ENCODE measurements at regions not wholly inside any gene's neighbourhood (a gene's known extent, or its start where the extent isn't known, plus 50 kb on each side); places are given as distances from the start of the nearest gene placed in this dataset.

DNA sequence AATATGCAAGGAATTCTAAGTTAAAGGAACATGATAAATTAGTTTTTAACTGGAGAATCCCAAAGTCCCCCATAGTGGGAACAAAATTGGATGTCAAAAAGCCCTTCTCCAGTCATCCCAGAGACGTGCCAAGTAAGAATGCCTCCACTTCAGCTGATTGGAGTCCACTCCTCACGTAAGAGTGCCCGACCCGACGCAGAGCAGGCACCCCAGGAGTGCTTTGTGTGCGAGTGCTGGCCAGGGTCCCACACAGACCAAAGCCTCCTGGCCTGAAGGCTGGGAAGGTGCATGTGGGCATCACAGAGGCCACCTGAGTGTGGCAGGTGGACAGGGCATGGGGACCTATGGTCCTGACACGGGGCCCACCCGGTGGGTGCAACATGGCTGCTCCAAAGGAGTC lies 183.5 kb downstream of the GLI2 start:
- TF ChIP-seq, protein P1, sequence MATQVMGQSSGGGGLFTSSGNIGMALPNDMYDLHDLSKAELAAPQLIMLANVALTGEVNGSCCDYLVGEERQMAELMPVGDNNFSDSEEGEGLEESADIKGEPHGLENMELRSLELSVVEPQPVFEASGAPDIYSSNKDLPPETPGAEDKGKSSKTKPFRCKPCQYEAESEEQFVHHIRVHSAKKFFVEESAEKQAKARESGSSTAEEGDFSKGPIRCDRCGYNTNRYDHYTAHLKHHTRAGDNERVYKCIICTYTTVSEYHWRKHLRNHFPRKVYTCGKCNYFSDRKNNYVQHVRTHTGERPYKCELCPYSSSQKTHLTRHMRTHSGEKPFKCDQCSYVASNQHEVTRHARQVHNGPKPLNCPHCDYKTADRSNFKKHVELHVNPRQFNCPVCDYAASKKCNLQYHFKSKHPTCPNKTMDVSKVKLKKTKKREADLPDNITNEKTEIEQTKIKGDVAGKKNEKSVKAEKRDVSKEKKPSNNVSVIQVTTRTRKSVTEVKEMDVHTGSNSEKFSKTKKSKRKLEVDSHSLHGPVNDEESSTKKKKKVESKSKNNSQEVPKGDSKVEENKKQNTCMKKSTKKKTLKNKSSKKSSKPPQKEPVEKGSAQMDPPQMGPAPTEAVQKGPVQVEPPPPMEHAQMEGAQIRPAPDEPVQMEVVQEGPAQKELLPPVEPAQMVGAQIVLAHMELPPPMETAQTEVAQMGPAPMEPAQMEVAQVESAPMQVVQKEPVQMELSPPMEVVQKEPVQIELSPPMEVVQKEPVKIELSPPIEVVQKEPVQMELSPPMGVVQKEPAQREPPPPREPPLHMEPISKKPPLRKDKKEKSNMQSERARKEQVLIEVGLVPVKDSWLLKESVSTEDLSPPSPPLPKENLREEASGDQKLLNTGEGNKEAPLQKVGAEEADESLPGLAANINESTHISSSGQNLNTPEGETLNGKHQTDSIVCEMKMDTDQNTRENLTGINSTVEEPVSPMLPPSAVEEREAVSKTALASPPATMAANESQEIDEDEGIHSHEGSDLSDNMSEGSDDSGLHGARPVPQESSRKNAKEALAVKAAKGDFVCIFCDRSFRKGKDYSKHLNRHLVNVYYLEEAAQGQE (IDR thresholded peaks at IDR 0.05; ENCODE audit: insufficient read depth in 1 of 2, low read depth in 2 of 2, low read length in 2 of 2) = no peak
- TF ChIP-seq POLR2AphosphoS5 (IDR thresholded peaks at IDR 0.05; ENCODE audit: low read depth, low read length) (no peak), TAF1 (IDR thresholded peaks at IDR 0.05; ENCODE audit: borderline replicate concordance, insufficient read depth, low read length) (no peak), SIN3A (IDR thresholded peaks at IDR 0.05; ENCODE audit: borderline replicate concordance, insufficient read depth, low read length) (no peak), FOXP2 (optimal IDR thresholded peaks at IDR 0.05; ENCODE audit: borderline replicate concordance, extremely low read depth, extremely low read length, insufficient read depth) (no peak)
